Colon (tissue), 2 donors: ENCODE measurements at regions not wholly inside any gene's neighbourhood (a gene's known extent, or its start where the extent isn't known, plus 50 kb on each side); places are given as distances from the start of the nearest gene placed in this dataset.
A peak's percentile ranks its signal among the peaks of the same experiment; 100 is the strongest.
"Not testable (repeated sequence)": the region's sequence is repeated elsewhere in the genome, so short reads cannot be mapped to it uniquely, and the experiment has no call there.

Experiments
- FAIRE-seq: peaks from 2 replicates; lab custom pipeline; 2012; peaks lifted over from hg19 to GRCh38; lab: Jason Lieb, UNC
- donor health status: control.
- donor health status: control.

- no peak for FAIRE-seq
Measured at GRCh38 chr2:195308163-195308562, 348.9 kb upstream of the SLC39A10 start.

GRCh38 chr2:195307751-195308150 is 349.3 kb upstream of the SLC39A10 start:
- FAIRE-seq = no peak

- no peak for FAIRE-seq
Measured at GRCh38 chr2:195304310-195304709, 352.7 kb upstream of the SLC39A10 start.

GRCh38 chr2:195300631-195301030 is 356.4 kb upstream of the SLC39A10 start:
- no peak for FAIRE-seq

- FAIRE-seq = no peak
Measured at GRCh38 chr2:195299600-195299999, 357.4 kb upstream of the SLC39A10 start.

- no peak for FAIRE-seq
Measured at GRCh38 chr2:195296490-195296889, 360.5 kb upstream of the SLC39A10 start.

- FAIRE-seq = no peak
Measured at GRCh38 chr2:195289081-195289480, 367.9 kb upstream of the SLC39A10 start.

GRCh38 chr2:195279840-195280427 is 377.1 kb upstream of the SLC39A10 start:
- peak; percentile 51 for FAIRE-seq

GRCh38 chr2:195270466-195271039 is 386.5 kb upstream of the SLC39A10 start:
- FAIRE-seq = no peak

- FAIRE-seq = no peak
Measured at GRCh38 chr2:195269220-195269619, 387.8 kb upstream of the SLC39A10 start.

GRCh38 chr2:195257979-195258378 is 399.0 kb upstream of the SLC39A10 start:
- FAIRE-seq = no peak

- no peak for FAIRE-seq
Measured at GRCh38 chr2:195252018-195252417, 405.0 kb upstream of the SLC39A10 start.

GRCh38 chr2:195251214-195251613 is 405.8 kb upstream of the SLC39A10 start:
- FAIRE-seq = no peak

- no peak for FAIRE-seq
Measured at GRCh38 chr2:195238826-195239225, 418.2 kb upstream of the SLC39A10 start.

GRCh38 chr2:195238379-195238778 is 418.6 kb upstream of the SLC39A10 start:
- no peak for FAIRE-seq

GRCh38 chr2:195228547-195228946 is 428.5 kb upstream of the SLC39A10 start:
- FAIRE-seq = not testable (repeated sequence)

- FAIRE-seq = no peak
Measured at GRCh38 chr2:195214072-195214471, 443.0 kb upstream of the SLC39A10 start.

GRCh38 chr2:195212586-195212985 is 444.4 kb upstream of the SLC39A10 start:
- no peak for FAIRE-seq

- no peak for FAIRE-seq
Measured at GRCh38 chr2:195202163-195202845, 454.7 kb upstream of the SLC39A10 start.

GRCh38 chr2:195199864-195200263 is 457.2 kb upstream of the SLC39A10 start:
- no peak for FAIRE-seq

- FAIRE-seq = no peak
Measured at GRCh38 chr2:195181059-195181705, 475.8 kb upstream of the SLC39A10 start.

- FAIRE-seq = no peak
Measured at GRCh38 chr2:195168369-195168768, 488.7 kb upstream of the SLC39A10 start.

GRCh38 chr2:195164930-195165329 is 492.1 kb upstream of the SLC39A10 start:
- no peak for FAIRE-seq
